Retinal pigment epithelial cell (primary cell): ENCODE measurements at regions not wholly inside any gene's neighbourhood (a gene's known extent, or its start where the extent isn't known, plus 50 kb on each side); places are given as distances from the start of the nearest gene placed in this dataset.

Experiments used
- DNase-seq: peaks from one replicate; pipeline ENCODE4 v3.0.0-alpha.2; 2010; ENCODE audit warnings: low read depth
- H3K4me3 ChIP-seq: 2 replicates; pipeline ENCODE4 v1.5.1; 2011; ENCODE audit warnings: mild to moderate bottlenecking, low read length, control low read depth, moderate library complexity
- TF ChIP-seq, protein P1 (sequence below): conservative IDR thresholded peaks from 2 replicates; pipeline ENCODE4 v1.5.1; 2011; ENCODE audit warnings: low read depth, low read length, control low read depth, inconsistent platforms

DNA sequence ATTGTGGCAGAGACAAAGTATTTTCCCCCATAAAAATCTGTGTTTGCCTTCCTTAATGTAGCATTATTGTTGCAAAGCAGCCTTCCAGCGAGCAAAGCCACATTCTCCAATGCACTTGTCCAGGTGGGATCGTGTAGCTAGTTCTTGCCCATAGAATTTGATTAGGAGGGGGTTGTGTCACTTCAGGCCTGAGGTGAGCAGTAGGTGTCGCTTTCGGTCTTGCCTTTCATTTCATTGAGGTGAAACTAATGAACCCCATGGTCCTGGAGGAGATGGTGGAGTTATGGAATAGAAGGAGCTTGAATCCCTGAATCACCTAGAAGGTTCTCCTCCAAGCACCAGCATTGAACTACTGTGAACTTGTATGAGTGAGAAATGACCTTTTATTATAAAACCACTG, 318.9 kb upstream of the PBX1 start:
- H3K4me3 ChIP-seq, result no peak overlapping the region
- no peak for DNase-seq
- TF ChIP-seq, protein P1, sequence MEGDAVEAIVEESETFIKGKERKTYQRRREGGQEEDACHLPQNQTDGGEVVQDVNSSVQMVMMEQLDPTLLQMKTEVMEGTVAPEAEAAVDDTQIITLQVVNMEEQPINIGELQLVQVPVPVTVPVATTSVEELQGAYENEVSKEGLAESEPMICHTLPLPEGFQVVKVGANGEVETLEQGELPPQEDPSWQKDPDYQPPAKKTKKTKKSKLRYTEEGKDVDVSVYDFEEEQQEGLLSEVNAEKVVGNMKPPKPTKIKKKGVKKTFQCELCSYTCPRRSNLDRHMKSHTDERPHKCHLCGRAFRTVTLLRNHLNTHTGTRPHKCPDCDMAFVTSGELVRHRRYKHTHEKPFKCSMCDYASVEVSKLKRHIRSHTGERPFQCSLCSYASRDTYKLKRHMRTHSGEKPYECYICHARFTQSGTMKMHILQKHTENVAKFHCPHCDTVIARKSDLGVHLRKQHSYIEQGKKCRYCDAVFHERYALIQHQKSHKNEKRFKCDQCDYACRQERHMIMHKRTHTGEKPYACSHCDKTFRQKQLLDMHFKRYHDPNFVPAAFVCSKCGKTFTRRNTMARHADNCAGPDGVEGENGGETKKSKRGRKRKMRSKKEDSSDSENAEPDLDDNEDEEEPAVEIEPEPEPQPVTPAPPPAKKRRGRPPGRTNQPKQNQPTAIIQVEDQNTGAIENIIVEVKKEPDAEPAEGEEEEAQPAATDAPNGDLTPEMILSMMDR, result peak; percentile 11

DNA sequence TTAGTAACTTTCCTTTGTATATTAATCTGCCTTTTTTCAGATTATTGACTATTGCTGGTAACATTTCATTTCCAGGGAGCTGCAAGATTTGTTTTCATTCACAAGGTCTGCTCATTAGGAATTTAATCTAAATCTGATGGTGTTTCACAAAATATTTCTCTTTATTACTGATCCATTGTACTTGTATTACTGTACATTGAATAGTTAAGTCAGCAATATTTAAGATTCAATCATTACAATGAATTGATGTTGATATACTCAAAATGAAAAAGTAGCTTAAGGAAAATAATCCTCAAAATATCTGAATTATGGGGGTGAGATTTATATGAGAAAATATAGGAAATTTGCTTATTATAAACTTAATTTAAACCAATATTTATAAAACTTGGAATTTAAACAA, 308.6 kb upstream of the PBX1 start:
- DNase-seq, result no peak
- no peak overlapping the region for H3K4me3 ChIP-seq
- TF ChIP-seq, protein P1, result no peak

DNA sequence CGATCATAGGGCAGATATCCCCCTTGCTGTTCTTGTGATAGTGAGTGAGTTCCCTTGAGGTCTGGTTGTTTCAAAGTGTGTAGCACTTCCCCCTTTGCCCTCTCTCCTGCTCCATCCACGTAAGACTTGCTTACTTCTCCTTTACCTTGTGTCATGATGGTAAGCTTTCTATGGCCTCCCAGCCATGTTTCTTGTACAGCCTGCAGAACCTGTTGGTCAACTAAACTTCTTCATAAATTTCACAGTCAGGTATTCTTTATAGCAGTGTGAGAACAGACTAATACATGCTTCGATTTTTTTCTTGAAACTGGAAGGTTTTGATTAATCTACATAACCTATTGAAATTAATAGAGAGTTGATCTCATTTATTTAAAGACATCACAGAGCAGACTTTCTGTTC, 302.5 kb upstream of the PBX1 start:
- TF ChIP-seq, protein P1, result no peak
- no peak overlapping the region for H3K4me3 ChIP-seq
- no peak for DNase-seq

GRCh38 chr1:164261691-164262240, 297.2 kb upstream of the PBX1 start:
- no peak overlapping the region for H3K4me3 ChIP-seq
- no peak for DNase-seq
- TF ChIP-seq, protein P1, result no peak

DNA sequence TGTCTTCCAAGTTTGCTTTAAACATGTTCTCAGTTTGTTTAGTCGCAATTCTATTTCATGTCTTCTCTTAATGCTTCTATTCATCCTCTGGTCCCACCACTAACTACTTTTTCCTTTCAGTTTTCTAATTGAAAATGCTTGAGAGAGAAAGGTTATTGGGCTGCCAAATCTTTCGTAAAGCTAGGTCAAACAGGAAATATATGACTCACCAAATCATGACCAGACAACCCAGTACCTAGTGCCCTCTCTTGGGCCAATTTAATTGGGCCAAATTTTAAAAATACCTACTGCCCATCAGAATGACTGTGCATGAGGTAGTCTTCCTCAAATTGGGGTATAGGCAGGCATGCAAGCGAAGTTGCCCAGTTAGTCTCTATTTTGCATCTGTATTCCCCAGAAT, 295.4 kb upstream of the PBX1 start:
- no peak overlapping the region for H3K4me3 ChIP-seq
- DNase-seq, result no peak
- TF ChIP-seq, protein P1, result no peak

GRCh38 chr1:164265232-164265631, 293.8 kb upstream of the PBX1 start:
- TF ChIP-seq, protein P1, result no peak
- H3K4me3 ChIP-seq, result no peak overlapping the region
- DNase-seq, result no peak

DNA sequence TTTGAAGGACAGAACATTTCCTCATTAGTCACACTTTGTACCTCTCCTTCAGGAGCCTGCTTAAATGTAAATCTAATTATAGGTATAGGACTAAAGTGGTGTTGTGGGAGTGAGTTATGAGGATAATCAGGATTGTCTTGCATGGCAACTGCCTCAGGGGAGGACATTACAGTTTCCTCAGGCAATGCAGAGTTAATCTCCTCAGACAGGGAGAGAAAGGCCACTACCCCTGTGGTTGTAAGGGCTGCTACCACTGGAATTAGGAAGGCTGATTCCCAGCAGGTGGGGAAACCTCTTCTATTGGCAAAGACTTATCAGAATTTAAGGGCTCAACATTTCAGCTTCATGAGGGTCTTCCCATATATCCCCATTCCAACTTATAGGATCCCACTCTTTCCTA, 286.8 kb upstream of the PBX1 start:
- no peak for DNase-seq
- TF ChIP-seq, protein P1, result no peak
- H3K4me3 ChIP-seq, result no peak overlapping the region
